SK-N-SH (cell line): ENCODE measurements at regions not wholly inside any gene's neighbourhood (a gene's known extent, or its start where the extent isn't known, plus 50 kb on each side); places are given as distances from the start of the nearest gene placed in this dataset.

Experiments used
- CTCF ChIA-PET: fragments of 300-600, 350-600 bp; formaldehyde crosslinking; extraction: SDS; loops from one replicate; lab custom pipeline; 2021; lab: Yijun Ruan, JAX
- POLR2A ChIA-PET: fragments of 350-600 bp; sonication (Branson Sonifier 250); formaldehyde crosslinking; extraction: SDS; loops from one replicate; lab custom pipeline; 2020; ENCODE audit warnings: antibody characterized with exemption, inconsistent platforms; lab: Yijun Ruan, JAX
- DNase-seq: peaks from one replicate; pipeline ENCODE4 v3.0.0; 2012
- H2AFZ ChIP-seq: fragments of 200-600 bp; sonication (generic); 2 replicates; pipeline ENCODE4 v1.8.1; 2016; ENCODE audit warnings: antibody characterized with exemption, mild to moderate bottlenecking, low read depth
- H3F3A ChIP-seq: fragments of 200-600 bp; sonication (generic); replicated peaks from 2 replicates; pipeline ENCODE3; 2016; ENCODE audit warnings: antibody characterized with exemption, mild to moderate bottlenecking; ENCODE audit not compliant: insufficient read depth
- H3K27ac ChIP-seq, 2 experiments: fragments of 200-500 bp in 1 of 2; fragments of 200-600 bp in 1 of 2; sonication (Bioruptor generic) in 1 of 2; sonication (generic), shearing (Covaris generic) in 1 of 2; 2 replicates each; pipeline versions ENCODE4 v1.5.1 to v1.6.1; 2014 to 2016; ENCODE audit warnings: low read depth in 2 of 2, inconsistent platforms in 1 of 2, low read length in 1 of 2, mild to moderate bottlenecking in 1 of 2, mixed read lengths in 1 of 2
- H3K27me3 ChIP-seq: fragments of 200-600 bp; sonication (generic), shearing (Covaris generic); 2 replicates; pipeline ENCODE4 v1.6.1; 2016; ENCODE audit warnings: mixed run types; ENCODE audit not compliant: insufficient read depth
- H3K36me3 ChIP-seq, 2 experiments: fragments of 200-500 bp in 1 of 2; fragments of 200-600 bp in 1 of 2; sonication (Bioruptor generic) in 1 of 2; sonication (generic) in 1 of 2; replicated peaks in 1 of 2; 2 replicates each; pipeline versions ENCODE3 to v1.5.1; 2014 to 2016; ENCODE audit warnings: low read length in 1 of 2, mild to moderate bottlenecking in 1 of 2; ENCODE audit not compliant: insufficient read depth in 2 of 2, control insufficient read depth in 1 of 2
- H3K4me1 ChIP-seq, 2 experiments: fragments of 200-500 bp in 1 of 2; fragments of 200-600 bp in 1 of 2; sonication (Bioruptor generic) in 1 of 2; sonication (generic), shearing (Covaris generic) in 1 of 2; 2 replicates each; pipeline versions ENCODE4 v1.5.1 to v1.6.1; 2014 to 2016; ENCODE audit warnings: low read depth in 1 of 2, low read length in 1 of 2, mixed run types in 1 of 2; ENCODE audit not compliant: insufficient read depth in 2 of 2, control insufficient read depth in 1 of 2
- H3K4me2 ChIP-seq: fragments of 200-600 bp; sonication (generic), shearing (Covaris generic); 2 replicates; pipeline ENCODE4 v1.6.1; 2017; ENCODE audit warnings: mixed run types
- H3K4me3 ChIP-seq, 2 experiments: fragments of 200-500 bp in 1 of 2; fragments of 200-600 bp in 1 of 2; sonication (Bioruptor generic) in 1 of 2; sonication (generic), shearing (Covaris generic) in 1 of 2; 2 replicates each; pipeline versions ENCODE4 v1.5.1 to v1.8.1; 2014 to 2016; ENCODE audit warnings: low read depth in 2 of 2, inconsistent platforms in 1 of 2, low read length in 1 of 2, mild to moderate bottlenecking in 1 of 2, mixed read lengths in 1 of 2, moderate library complexity in 1 of 2
- H3K79me2 ChIP-seq: fragments of 200-600 bp; sonication (generic); 2 replicates; pipeline ENCODE4 v1.8.1; 2017; ENCODE audit warnings: mild to moderate bottlenecking; ENCODE audit not compliant: insufficient read depth
- H3K9ac ChIP-seq: fragments of 200-600 bp; sonication (generic); 2 replicates; pipeline ENCODE4 v1.6.1; 2017; ENCODE audit warnings: mixed run types
- H3K9me2 ChIP-seq: fragments of 200-600 bp; sonication (generic); 2 replicates; pipeline ENCODE4 v1.6.1; 2017; ENCODE audit warnings: mixed run types
- H3K9me3 ChIP-seq: fragments of 200-600 bp; sonication (generic); 2 replicates; pipeline ENCODE4 v1.6.1; 2017; ENCODE audit warnings: mixed run types, mild to moderate bottlenecking, moderate library complexity
- H4K20me1 ChIP-seq: fragments of 200-600 bp; sonication (generic); 2 replicates; pipeline ENCODE4 v1.6.1; 2017; ENCODE audit warnings: mild to moderate bottlenecking, mixed run types; ENCODE audit not compliant: insufficient read depth
- CTCF ChIP-seq: fragments of 200-600 bp; sonication (generic); IDR thresholded peaks from 2 replicates; pipeline ENCODE4 v1.6.1; 2017; ENCODE audit warnings: antibody characterized with exemption, mild to moderate bottlenecking, moderate library complexity
- EZH2phosphoT487 ChIP-seq: fragments of 200-600 bp; sonication (generic); IDR thresholded peaks from 2 replicates; pipeline ENCODE4 v1.6.1; 2017; ENCODE audit warnings: low read depth, mixed run types, mild to moderate bottlenecking, antibody characterized with exemption, moderate library complexity, borderline replicate concordance
- FOSL2 ChIP-seq: IDR thresholded peaks from 2 replicates; pipeline ENCODE4 v1.4.0; 2012; ENCODE audit warnings: low read depth, mild to moderate bottlenecking, moderate library complexity, borderline replicate concordance
- FOXJ3 ChIP-seq: sonication (generic); formaldehyde crosslinking; IDR thresholded peaks from 2 replicates; pipeline ENCODE4 v1.5.1; 2020; ENCODE audit warnings: mild to moderate bottlenecking, missing genetic modification reagents
- MEF2A ChIP-seq: IDR thresholded peaks from 2 replicates; pipeline ENCODE4 v1.4.0; 2012; ENCODE audit warnings: low read depth, borderline replicate concordance
- NRF1 ChIP-seq: IDR thresholded peaks from 2 replicates; pipeline ENCODE4 v1.6.1; 2012; ENCODE audit warnings: low read depth, mild to moderate bottlenecking, low read length
- POLR2AphosphoS5 ChIP-seq: IDR thresholded peaks from 2 replicates; pipeline ENCODE4 v1.6.1; 2012; ENCODE audit warnings: low read depth, low read length
- RAD21 ChIP-seq: IDR thresholded peaks from 2 replicates; pipeline ENCODE4 v1.6.1; 2012; ENCODE audit warnings: mild to moderate bottlenecking, low read length
- RXRA ChIP-seq: IDR thresholded peaks from 2 replicates; pipeline ENCODE4 v1.4.0; 2012; ENCODE audit warnings: low read depth, mild to moderate bottlenecking, borderline replicate concordance
- USF1 ChIP-seq: IDR thresholded peaks from 2 replicates; pipeline ENCODE4 v1.4.0; 2012; ENCODE audit warnings: low read depth, borderline replicate concordance
- USF2 ChIP-seq: fragments of 150-350 bp; IDR thresholded peaks from 2 replicates; pipeline ENCODE4 v1.6.1; 2017; ENCODE audit warnings: antibody characterized with exemption, low read length, low read depth, borderline replicate concordance
- WGBS: methylation state at CpG from one replicate; pipeline ENCODE4 v1.1.6; 2017; ENCODE audit warnings: low lambda C conversion rate; 5-methylcytosine and 5-hydroxymethylcytosine counted together
- TF ChIP-seq, protein P1 (sequence below): IDR thresholded peaks from 2 replicates; pipeline ENCODE4 v1.4.0; 2012; ENCODE audit warnings: low read depth
- TF ChIP-seq, protein P2 (sequence below): fragments of 150-350 bp; IDR thresholded peaks from 2 replicates; pipeline ENCODE4 v1.6.1; 2016; ENCODE audit warnings: mild to moderate bottlenecking, low read depth, low read length

DNA sequence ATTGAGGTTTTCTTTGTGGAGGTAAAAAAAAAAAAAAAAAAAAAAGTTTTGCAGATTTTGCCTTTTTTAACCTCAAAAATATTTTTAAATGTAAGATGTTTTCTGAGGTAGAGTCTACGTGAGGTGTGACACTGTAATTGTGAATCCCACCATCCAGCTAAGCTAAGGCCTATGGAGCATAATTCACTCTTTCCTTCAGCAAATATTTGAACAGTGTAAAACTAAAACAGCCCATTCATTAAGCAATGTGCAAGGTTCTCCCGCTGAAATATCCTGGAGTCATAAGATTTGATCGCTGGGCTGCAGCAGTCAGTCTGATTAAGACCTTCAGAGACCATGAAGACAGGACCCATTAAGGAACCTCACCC, 105.1 kb downstream of the HNRNPLL start:
- Histone ChIP-seq H4K20me1 (no peaks in the 10 kb centered on the region), H3K36me3 (no peaks in the 10 kb centered on the region), H3K79me2 (no peaks in the 10 kb centered on the region), H3K4me2 (no peak overlapping the region), H3K9ac (no peak overlapping the region), H3K4me1 (peaks cover 0 to 15% of the 10 kb centered on the region in 2 experiments; a peak in 1 of 4 replicates), H3F3A (no peaks in the 10 kb centered on the region), H3K9me2 (no peaks in the 10 kb centered on the region), H2AFZ (no peak overlapping the region), H3K27me3 (no peaks in the 10 kb centered on the region; the same call in 1 of the 2 replicates), H3K4me3 (no peak overlapping the region), H3K9me3 (no peaks in the 10 kb centered on the region), H3K27ac (no peak overlapping the region)
- no peak for DNase-seq
- TF ChIP-seq, protein P1, sequence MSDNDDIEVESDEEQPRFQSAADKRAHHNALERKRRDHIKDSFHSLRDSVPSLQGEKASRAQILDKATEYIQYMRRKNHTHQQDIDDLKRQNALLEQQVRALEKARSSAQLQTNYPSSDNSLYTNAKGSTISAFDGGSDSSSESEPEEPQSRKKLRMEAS = no peak
- TF ChIP-seq FOSL2 = no peak
- TF ChIP-seq USF2 = no peak
- TF ChIP-seq, protein P2, sequence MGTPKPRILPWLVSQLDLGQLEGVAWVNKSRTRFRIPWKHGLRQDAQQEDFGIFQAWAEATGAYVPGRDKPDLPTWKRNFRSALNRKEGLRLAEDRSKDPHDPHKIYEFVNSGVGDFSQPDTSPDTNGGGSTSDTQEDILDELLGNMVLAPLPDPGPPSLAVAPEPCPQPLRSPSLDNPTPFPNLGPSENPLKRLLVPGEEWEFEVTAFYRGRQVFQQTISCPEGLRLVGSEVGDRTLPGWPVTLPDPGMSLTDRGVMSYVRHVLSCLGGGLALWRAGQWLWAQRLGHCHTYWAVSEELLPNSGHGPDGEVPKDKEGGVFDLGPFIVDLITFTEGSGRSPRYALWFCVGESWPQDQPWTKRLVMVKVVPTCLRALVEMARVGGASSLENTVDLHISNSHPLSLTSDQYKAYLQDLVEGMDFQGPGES = no peak
- TF ChIP-seq RAD21 = no peak
- no peak for TF ChIP-seq NRF1
- TF ChIP-seq FOXJ3 (CRISPR knock-in tag) = no peak
- CTCF ChIA-PET = interaction anchor here (0.7 to 5.0 kb wide), 3 partner anchors 12 to 182 kb away, joined by 3 to 33 read pairs (median 4); no protein-coding TSS in a partner anchor
- POLR2A ChIA-PET = no interaction called here
- 83% methylated on average over 3 of the region's 3 CpGs for WGBS

GRCh38 chr2:38496927-38497669, 105.6 kb downstream of the HNRNPLL start:
- no peak overlapping the region for H3K27ac ChIP-seq
- no peaks in the 10 kb centered on the region for H3K36me3 ChIP-seq
- H3K4me2 ChIP-seq = no peak overlapping the region
- H2AFZ ChIP-seq = no peak overlapping the region
- POLR2A ChIA-PET = no interaction called here
- no peaks in the 10 kb centered on the region; the same call in 1 of the 2 replicates for H3K27me3 ChIP-seq
- WGBS = 95% methylated on average over 5 of the region's 8 CpGs
- CTCF ChIA-PET = interaction anchor here (0.7 to 5.0 kb wide), 6 partner anchors 12 to 181 kb away, joined by 3 to 33 read pairs (median 4); partner anchors contain the start of gene ATL2
- no peak for DNase-seq
- H4K20me1 ChIP-seq = no peaks in the 10 kb centered on the region
- no peaks in the 10 kb centered on the region for H3K9me3 ChIP-seq
- H3K4me1 ChIP-seq = peaks cover 0 to 15% of the 10 kb centered on the region in 2 experiments; a peak in 1 of 4 replicates
- H3K9ac ChIP-seq = no peak overlapping the region
- H3K79me2 ChIP-seq = no peaks in the 10 kb centered on the region
- H3F3A ChIP-seq = no peaks in the 10 kb centered on the region
- no peaks in the 10 kb centered on the region for H3K9me2 ChIP-seq
- no peak overlapping the region for H3K4me3 ChIP-seq
- TF ChIP-seq RXRA (no peak), POLR2AphosphoS5 (no peak), USF1 (no peak), FOSL2 (no peak), EZH2phosphoT487 (no peak), MEF2A (no peak), RAD21 (no peak), CTCF (no peak)
- TF ChIP-seq, protein P1 = no peak
- TF ChIP-seq, protein P2 = no peak
